ENCODE measurements at regions not wholly inside any gene's neighbourhood (a gene's known extent, or its start where the extent isn't known, plus 50 kb on each side); places are given as distances from the start of the nearest gene placed in this dataset.

DNA sequence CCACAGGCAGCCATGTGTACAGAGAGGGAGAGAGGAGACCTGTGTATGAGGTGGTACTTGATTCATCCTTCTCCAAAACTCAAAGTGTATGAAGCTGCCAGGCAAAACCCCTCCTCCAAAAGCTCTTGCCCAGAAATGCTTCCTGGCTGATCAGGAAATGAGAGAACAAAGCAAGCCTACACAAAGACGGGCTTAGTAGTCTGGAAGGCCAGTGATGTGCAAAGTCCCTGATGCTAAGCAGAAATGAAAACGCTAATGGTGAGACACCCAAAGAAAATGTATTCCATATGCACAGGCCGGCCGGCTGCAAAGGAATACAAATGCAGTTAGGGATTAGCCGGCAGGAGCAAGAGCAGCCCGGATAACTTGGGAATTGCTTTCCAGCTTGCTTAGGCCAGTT is 234.9 kb upstream of the CADM1 start:
- TF ChIP-seq HOXA7 (CRISPR knock-in tag; IDR thresholded peaks at IDR 0.05) (no peak), FOSL1 (CRISPR knock-in tag; IDR thresholded peaks at IDR 0.05; ENCODE audit: borderline replicate concordance) (no peak), GATAD2A (CRISPR knock-in tag; IDR thresholded peaks at IDR 0.05) (no peak), NRL (CRISPR knock-in tag; IDR thresholded peaks at IDR 0.05; ENCODE audit: borderline replicate concordance) (no peak), SP2 (CRISPR knock-in tag; IDR thresholded peaks at IDR 0.05) (no peak)
- TF ChIP-seq, protein P1, sequence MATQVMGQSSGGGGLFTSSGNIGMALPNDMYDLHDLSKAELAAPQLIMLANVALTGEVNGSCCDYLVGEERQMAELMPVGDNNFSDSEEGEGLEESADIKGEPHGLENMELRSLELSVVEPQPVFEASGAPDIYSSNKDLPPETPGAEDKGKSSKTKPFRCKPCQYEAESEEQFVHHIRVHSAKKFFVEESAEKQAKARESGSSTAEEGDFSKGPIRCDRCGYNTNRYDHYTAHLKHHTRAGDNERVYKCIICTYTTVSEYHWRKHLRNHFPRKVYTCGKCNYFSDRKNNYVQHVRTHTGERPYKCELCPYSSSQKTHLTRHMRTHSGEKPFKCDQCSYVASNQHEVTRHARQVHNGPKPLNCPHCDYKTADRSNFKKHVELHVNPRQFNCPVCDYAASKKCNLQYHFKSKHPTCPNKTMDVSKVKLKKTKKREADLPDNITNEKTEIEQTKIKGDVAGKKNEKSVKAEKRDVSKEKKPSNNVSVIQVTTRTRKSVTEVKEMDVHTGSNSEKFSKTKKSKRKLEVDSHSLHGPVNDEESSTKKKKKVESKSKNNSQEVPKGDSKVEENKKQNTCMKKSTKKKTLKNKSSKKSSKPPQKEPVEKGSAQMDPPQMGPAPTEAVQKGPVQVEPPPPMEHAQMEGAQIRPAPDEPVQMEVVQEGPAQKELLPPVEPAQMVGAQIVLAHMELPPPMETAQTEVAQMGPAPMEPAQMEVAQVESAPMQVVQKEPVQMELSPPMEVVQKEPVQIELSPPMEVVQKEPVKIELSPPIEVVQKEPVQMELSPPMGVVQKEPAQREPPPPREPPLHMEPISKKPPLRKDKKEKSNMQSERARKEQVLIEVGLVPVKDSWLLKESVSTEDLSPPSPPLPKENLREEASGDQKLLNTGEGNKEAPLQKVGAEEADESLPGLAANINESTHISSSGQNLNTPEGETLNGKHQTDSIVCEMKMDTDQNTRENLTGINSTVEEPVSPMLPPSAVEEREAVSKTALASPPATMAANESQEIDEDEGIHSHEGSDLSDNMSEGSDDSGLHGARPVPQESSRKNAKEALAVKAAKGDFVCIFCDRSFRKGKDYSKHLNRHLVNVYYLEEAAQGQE (IDR thresholded peaks at IDR 0.05; ENCODE audit: borderline replicate concordance in 1 of 2, low read depth in 1 of 2, low read length in 2 of 2): no peak

All from HepG2 (cell line).